HepG2 (cell line): ENCODE measurements at regions not wholly inside any gene's neighbourhood (a gene's known extent, or its start where the extent isn't known, plus 50 kb on each side); places are given as distances from the start of the nearest gene placed in this dataset.

Source experiments
- ATF3 ChIP-seq: sonication (generic); formaldehyde crosslinking; IDR thresholded peaks from 2 replicates; pipeline ENCODE4 v1.4.0; 2020; ENCODE audit warnings: missing genetic modification reagents
- CHCHD3 ChIP-seq: sonication (generic); formaldehyde crosslinking; IDR thresholded peaks from 2 replicates; pipeline ENCODE4 v1.8.0; 2022; ENCODE audit warnings: mild to moderate bottlenecking, missing genetic modification reagents, moderate library complexity
- CTCF ChIP-seq: sonication (generic); formaldehyde crosslinking; IDR thresholded peaks from 2 replicates; pipeline ENCODE4 v1.5.0; 2020; ENCODE audit warnings: mild to moderate bottlenecking, missing genetic modification reagents, moderate library complexity
- E2F2 ChIP-seq: sonication (generic); formaldehyde crosslinking; IDR thresholded peaks from 2 replicates; pipeline ENCODE4 v1.4.0; 2020; ENCODE audit warnings: missing genetic modification reagents, borderline replicate concordance
- FOXM1 ChIP-seq: sonication (generic); formaldehyde crosslinking; IDR thresholded peaks from 2 replicates; pipeline ENCODE4 v1.5.0; 2020; ENCODE audit warnings: missing genetic modification reagents
- PBX2 ChIP-seq: IDR thresholded peaks from 2 replicates; pipeline ENCODE4 v1.6.1; 2016; ENCODE audit warnings: control low read depth
- STAG1 ChIP-seq: sonication (generic); formaldehyde crosslinking; IDR thresholded peaks from 2 replicates; pipeline ENCODE4 v1.4.0; 2020; ENCODE audit warnings: missing genetic modification reagents
- ZBTB43 ChIP-seq: sonication (generic); formaldehyde crosslinking; conservative IDR thresholded peaks from 2 replicates; pipeline ENCODE4 v1.4.0; 2020; ENCODE audit warnings: missing genetic modification reagents
- ZBTB49 ChIP-seq: sonication (generic); formaldehyde crosslinking; IDR thresholded peaks from 2 replicates; pipeline ENCODE4 v1.4.0; 2020; ENCODE audit warnings: missing genetic modification reagents, borderline replicate concordance
- ZNF317 ChIP-seq: sonication (generic); formaldehyde crosslinking; IDR thresholded peaks from 2 replicates; pipeline ENCODE4 v1.5.0; 2020; ENCODE audit warnings: mild to moderate bottlenecking, missing genetic modification reagents

GRCh38 chr12:78641837-78642423, 222.6 kb upstream of the SYT1 start:
- TF ChIP-seq CHCHD3 = no peak
- no peak for TF ChIP-seq E2F2 (CRISPR knock-in tag)
- no peak for TF ChIP-seq ATF3
- no peak for TF ChIP-seq ZBTB49 (CRISPR knock-in tag)
- no peak for TF ChIP-seq PBX2
- TF ChIP-seq CTCF (CRISPR knock-in tag) = no peak
- TF ChIP-seq ZBTB43 = no peak
- TF ChIP-seq FOXM1 = no peak
- TF ChIP-seq ZNF317 = no peak
- TF ChIP-seq STAG1 = no peak
